ENCODE measurements at regions not wholly inside any gene's neighbourhood (a gene's known extent, or its start where the extent isn't known, plus 50 kb on each side); places are given as distances from the start of the nearest gene placed in this dataset.

- TF ChIP-seq CTCF (IDR thresholded peaks at IDR 0.05): no peak
- no peak for TF ChIP-seq POLR2A (IDR thresholded peaks at IDR 0.05)
These were observed 2110.9 kb downstream of the PCDH7 start for GRCh38 chr4:32831104-32831503.
